HepG2 (cell line): ENCODE measurements at regions not wholly inside any gene's neighbourhood (a gene's known extent, or its start where the extent isn't known, plus 50 kb on each side); places are given as distances from the start of the nearest gene placed in this dataset.

Experiments used
- DPF2 ChIP-seq: sonication (generic); formaldehyde crosslinking; IDR thresholded peaks from 2 replicates; pipeline ENCODE4 v1.4.0; 2020; ENCODE audit warnings: mild to moderate bottlenecking, low read depth, missing genetic modification reagents, borderline replicate concordance
- ESRRA ChIP-seq: sonication (generic); formaldehyde crosslinking; IDR thresholded peaks from 2 replicates; pipeline ENCODE4 v1.5.1; 2020; ENCODE audit warnings: mild to moderate bottlenecking, low read depth, missing genetic modification reagents
- EZH2 ChIP-seq: conservative IDR thresholded peaks from 2 replicates; pipeline ENCODE4 v1.6.1; 2012; ENCODE audit warnings: mild to moderate bottlenecking, low read depth, low read length, moderate library complexity
- HMGA1 ChIP-seq: sonication (generic); formaldehyde crosslinking; conservative IDR thresholded peaks from 2 replicates; pipeline ENCODE4 v1.4.0; 2020; ENCODE audit warnings: missing genetic modification reagents
- NBN ChIP-seq: fragments of 450-650 bp; conservative IDR thresholded peaks from 2 replicates; pipeline ENCODE4 v1.6.1; 2017
- UBTF ChIP-seq: sonication (generic); formaldehyde crosslinking; IDR thresholded peaks from 2 replicates; pipeline ENCODE4 v1.4.0; 2020; ENCODE audit warnings: mild to moderate bottlenecking, missing genetic modification reagents
- ZNF501 ChIP-seq: sonication (generic); formaldehyde crosslinking; IDR thresholded peaks from 2 replicates; pipeline ENCODE4 v1.5.1; 2020; ENCODE audit warnings: mild to moderate bottlenecking, moderate library complexity, missing genetic modification reagents
- ZNF891 ChIP-seq: sonication (generic); formaldehyde crosslinking; IDR thresholded peaks from 2 replicates; pipeline ENCODE4 v1.5.0; 2020; ENCODE audit warnings: mild to moderate bottlenecking, missing genetic modification reagents
- TF ChIP-seq, protein P1 (sequence below): sonication (generic); formaldehyde crosslinking; IDR thresholded peaks from 2 replicates; pipeline ENCODE4 v1.5.0; 2020; ENCODE audit warnings: mild to moderate bottlenecking, missing genetic modification reagents, moderate library complexity
- TF ChIP-seq, protein P2 (sequence below): sonication (generic); formaldehyde crosslinking; IDR thresholded peaks from 2 replicates; pipeline ENCODE4 v1.8.1; 2023; ENCODE audit warnings: mild to moderate bottlenecking, inconsistent platforms, moderate library complexity, missing genetic modification reagents, borderline replicate concordance

DNA sequence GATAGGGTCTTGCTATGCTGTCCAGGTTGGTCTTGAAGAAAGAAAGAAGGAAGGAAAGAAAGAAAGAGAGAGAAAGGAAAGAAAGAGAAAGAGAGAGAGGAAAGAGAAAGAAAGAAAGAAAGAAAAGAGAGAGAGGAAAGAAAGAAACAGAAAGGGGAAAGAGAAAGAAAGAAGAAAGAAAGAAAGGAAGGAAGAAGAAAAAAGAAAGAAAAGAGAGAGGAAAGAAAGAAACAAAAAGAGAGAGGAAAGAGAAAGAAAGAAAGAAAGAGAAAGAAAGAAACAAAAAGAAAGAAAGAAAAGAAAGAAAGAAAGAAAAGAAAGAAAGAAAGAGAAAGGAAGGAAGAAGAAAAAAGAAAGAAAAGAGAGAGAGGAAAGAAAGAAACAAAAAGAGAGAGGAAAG, 95.8 kb upstream of the SHOX start:
- TF ChIP-seq ZNF891 (no peak), HMGA1 (no peak), EZH2 (no peak), UBTF (CRISPR knock-in tag) (no peak), NBN (no peak), DPF2 (no peak), ZNF501 (CRISPR knock-in tag) (no peak), ESRRA (CRISPR knock-in tag) (no peak)
- TF ChIP-seq, protein P1, sequence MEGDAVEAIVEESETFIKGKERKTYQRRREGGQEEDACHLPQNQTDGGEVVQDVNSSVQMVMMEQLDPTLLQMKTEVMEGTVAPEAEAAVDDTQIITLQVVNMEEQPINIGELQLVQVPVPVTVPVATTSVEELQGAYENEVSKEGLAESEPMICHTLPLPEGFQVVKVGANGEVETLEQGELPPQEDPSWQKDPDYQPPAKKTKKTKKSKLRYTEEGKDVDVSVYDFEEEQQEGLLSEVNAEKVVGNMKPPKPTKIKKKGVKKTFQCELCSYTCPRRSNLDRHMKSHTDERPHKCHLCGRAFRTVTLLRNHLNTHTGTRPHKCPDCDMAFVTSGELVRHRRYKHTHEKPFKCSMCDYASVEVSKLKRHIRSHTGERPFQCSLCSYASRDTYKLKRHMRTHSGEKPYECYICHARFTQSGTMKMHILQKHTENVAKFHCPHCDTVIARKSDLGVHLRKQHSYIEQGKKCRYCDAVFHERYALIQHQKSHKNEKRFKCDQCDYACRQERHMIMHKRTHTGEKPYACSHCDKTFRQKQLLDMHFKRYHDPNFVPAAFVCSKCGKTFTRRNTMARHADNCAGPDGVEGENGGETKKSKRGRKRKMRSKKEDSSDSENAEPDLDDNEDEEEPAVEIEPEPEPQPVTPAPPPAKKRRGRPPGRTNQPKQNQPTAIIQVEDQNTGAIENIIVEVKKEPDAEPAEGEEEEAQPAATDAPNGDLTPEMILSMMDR (CRISPR knock-in tag), result no peak
- TF ChIP-seq, protein P2, sequence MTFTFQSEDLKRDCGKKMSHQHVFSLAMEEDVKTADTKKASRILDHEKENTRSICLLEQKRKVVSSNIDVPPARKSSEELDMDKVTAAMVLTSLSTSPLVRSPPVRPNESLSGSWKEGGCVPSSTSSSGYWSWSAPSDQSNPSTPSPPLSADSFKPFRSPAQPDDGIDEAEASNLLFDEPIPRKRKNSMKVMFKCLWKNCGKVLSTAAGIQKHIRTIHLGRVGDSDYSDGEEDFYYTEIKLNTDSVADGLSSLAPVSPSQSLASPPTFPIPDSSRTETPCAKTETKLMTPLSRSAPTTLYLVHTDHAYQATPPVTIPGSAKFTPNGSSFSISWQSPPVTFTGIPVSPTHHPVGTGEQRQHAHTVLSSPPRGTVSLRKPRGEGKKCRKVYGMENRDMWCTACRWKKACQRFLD, result no peak
